ENCODE measurements at regions not wholly inside any gene's neighbourhood (a gene's known extent, or its start where the extent isn't known, plus 50 kb on each side); places are given as distances from the start of the nearest gene placed in this dataset.

DNA sequence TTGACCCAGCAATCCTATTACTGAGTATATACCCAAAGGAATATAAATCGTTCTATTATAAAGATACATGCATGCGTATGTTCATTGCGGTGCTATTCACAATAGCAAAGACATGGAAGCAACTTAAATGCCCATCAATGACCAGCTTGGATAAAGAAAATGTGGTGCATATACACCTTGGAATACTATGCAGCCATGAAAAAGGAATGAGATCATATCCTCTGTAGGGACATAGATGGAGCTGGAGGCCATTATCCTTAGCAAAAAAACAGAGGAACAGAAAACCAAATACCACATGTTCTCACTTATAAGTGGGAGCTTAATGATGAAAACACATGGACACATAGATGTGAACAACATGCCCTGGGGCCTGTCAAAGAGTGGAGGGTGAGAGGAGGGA lies 124.1 kb upstream of the AFF2 start:
- no peak for DNase-seq (ENCODE audit: low read depth)
- ChIA-PET CTCF (no interaction called here), POLR2A (no interaction called here)
- Histone ChIP-seq H3K27me3 (ENCODE audit: control insufficient read depth, insufficient read depth, low read length) (no peaks in the 10 kb centered on the region), H3K36me3 (ENCODE audit: control insufficient read depth, insufficient read depth, low read length) (no peaks in the 10 kb centered on the region), H3K4me3 (ENCODE audit: low read depth, low read length) (no peak overlapping the region)
- TF ChIP-seq, protein P1, sequence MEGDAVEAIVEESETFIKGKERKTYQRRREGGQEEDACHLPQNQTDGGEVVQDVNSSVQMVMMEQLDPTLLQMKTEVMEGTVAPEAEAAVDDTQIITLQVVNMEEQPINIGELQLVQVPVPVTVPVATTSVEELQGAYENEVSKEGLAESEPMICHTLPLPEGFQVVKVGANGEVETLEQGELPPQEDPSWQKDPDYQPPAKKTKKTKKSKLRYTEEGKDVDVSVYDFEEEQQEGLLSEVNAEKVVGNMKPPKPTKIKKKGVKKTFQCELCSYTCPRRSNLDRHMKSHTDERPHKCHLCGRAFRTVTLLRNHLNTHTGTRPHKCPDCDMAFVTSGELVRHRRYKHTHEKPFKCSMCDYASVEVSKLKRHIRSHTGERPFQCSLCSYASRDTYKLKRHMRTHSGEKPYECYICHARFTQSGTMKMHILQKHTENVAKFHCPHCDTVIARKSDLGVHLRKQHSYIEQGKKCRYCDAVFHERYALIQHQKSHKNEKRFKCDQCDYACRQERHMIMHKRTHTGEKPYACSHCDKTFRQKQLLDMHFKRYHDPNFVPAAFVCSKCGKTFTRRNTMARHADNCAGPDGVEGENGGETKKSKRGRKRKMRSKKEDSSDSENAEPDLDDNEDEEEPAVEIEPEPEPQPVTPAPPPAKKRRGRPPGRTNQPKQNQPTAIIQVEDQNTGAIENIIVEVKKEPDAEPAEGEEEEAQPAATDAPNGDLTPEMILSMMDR (IDR thresholded peaks at IDR 0.05; ENCODE audit: insufficient read depth, low read depth, low read length): no peak

DNA sequence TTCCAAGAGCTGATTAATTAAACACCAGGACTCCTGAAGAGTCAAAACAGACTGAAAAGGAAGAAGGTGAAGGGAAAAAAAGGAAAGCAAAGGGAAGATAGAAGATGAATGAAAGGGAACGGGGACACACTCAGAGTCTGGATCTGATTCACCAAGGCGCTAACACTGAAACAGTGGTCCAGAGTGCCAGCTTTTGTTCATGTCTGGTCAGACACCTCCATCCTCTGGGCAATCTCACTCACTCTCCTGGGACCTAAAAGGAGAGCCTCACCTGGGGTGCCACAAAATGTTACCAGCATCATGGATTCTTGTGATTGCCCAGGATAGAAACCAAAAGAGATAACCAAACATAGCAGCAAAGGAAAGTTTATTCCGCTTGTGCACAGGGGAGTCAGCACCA lies 120.3 kb upstream of the AFF2 start:
- CTCF ChIA-PET: no interaction called here
- Histone ChIP-seq H3K4me3 (ENCODE audit: low read depth, low read length) (no peak overlapping the region), H3K36me3 (ENCODE audit: control insufficient read depth, insufficient read depth, low read length) (no peaks in the 10 kb centered on the region), H3K27me3 (ENCODE audit: control insufficient read depth, insufficient read depth, low read length) (no peaks in the 10 kb centered on the region)
- POLR2A ChIA-PET: no interaction called here
- DNase-seq (ENCODE audit: low read depth): no peak
- TF ChIP-seq, protein P1 (IDR thresholded peaks at IDR 0.05; ENCODE audit: insufficient read depth, low read depth, low read length): no peak

DNA sequence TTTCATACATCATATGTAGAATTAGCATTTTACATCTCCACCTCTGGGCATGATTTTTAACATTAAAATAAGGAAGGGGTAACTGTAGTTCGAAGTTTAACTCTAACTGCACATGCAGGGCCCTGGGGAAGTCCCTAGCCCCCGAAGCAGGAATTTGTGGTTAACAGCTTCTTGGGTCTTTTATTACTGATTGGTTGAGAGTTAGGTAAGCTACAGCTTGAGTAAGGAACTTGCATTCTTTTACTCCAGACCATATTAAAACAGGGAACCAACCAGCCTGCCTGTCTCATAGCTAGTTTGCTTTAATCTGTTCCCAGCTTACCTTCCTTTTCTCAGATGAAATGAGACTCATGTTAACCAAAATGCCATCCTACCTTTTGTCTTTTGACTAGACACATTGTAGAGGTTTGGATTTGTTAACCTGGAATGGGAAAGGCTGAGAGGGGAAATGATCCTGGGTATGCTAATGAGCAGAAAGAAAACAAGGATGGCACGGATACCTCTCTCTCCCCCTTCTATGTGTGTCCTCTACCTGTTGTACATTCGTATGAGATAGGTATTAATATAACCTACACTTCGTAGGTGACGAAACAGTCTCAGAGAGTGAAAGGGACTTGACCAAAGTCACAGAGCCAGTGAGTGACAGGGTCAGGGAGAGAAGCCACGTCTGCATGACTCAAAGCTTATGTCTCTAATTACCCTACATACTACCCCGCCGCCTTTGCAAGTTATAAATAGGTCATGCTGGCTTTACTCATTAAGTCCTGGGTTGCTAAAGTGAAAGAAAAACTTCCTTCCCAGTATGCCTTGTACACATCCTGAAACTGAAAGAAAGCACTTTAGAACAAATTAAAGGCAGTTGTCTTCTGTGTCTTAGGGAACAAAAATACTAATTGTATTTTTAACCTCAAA lies 119.5 kb upstream of the AFF2 start:
- Histone ChIP-seq H3K36me3 (ENCODE audit: control insufficient read depth, insufficient read depth, low read length) (no peaks in the 10 kb centered on the region), H3K27me3 (ENCODE audit: control insufficient read depth, insufficient read depth, low read length) (no peaks in the 10 kb centered on the region), H3K4me3 (ENCODE audit: low read depth, low read length) (no peak overlapping the region)
- no peak for DNase-seq (ENCODE audit: low read depth)
- TF ChIP-seq, protein P1 (IDR thresholded peaks at IDR 0.05; ENCODE audit: insufficient read depth, low read depth, low read length): no peak
- CTCF ChIA-PET: no interaction called here
- POLR2A ChIA-PET: no interaction called here

DNA sequence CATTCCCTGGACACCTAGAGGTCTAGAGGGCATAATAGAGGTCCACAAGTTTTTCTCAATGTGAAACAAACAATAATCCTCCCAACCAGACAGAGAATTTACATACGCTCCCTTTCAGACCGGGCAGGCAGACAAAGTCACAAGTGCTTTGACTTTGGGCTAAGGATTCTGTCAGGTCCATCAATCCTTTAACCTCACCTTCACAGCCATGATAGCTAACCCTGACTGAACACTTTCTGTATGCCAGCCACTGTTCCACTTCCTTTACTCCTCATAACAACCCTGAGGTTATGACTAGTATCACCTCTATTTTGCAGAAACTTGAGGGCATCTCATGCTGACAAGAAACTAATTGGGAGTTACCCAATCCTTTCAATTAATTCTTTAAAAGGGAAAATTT lies 118.8 kb upstream of the AFF2 start:
- TF ChIP-seq, protein P1 (IDR thresholded peaks at IDR 0.05; ENCODE audit: insufficient read depth, low read depth, low read length): no peak
- no peak overlapping the region for H3K4me3 ChIP-seq (ENCODE audit: low read depth, low read length)
- H3K27me3 ChIP-seq (ENCODE audit: control insufficient read depth, insufficient read depth, low read length): no peaks in the 10 kb centered on the region
- no peaks in the 10 kb centered on the region for H3K36me3 ChIP-seq (ENCODE audit: control insufficient read depth, insufficient read depth, low read length)
- POLR2A ChIA-PET: no interaction called here
- CTCF ChIA-PET: no interaction called here
- DNase-seq (ENCODE audit: low read depth): no peak

DNA sequence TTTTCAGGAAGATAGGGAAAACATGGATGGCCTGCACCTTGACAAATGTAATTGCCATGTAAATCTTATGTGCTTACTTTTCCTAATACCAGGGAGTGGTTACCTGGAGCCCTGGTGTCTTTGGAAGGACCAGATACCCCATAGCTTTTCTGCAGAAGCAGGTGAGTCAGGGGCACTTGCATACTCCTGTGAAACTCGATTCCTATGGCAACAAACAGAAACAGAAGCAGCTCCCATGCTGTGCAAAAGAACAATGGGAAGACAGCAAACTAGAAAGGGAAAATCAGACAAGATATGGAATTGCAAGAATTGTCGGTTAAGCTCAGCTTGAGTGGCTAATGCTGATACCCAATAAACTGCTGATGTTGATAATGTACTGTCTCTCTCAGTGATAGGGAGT lies 117.4 kb upstream of the AFF2 start:
- H3K4me3 ChIP-seq (ENCODE audit: low read depth, low read length): no peak overlapping the region
- no peaks in the 10 kb centered on the region for H3K27me3 ChIP-seq (ENCODE audit: control insufficient read depth, insufficient read depth, low read length)
- DNase-seq (ENCODE audit: low read depth): no peak
- CTCF ChIA-PET: no interaction called here
- TF ChIP-seq, protein P1 (IDR thresholded peaks at IDR 0.05; ENCODE audit: insufficient read depth, low read depth, low read length): no peak
- POLR2A ChIA-PET: no interaction called here
- H3K36me3 ChIP-seq (ENCODE audit: control insufficient read depth, insufficient read depth, low read length): no peaks in the 10 kb centered on the region

Data from BJ (cell line).